Kidney (tissue), 13 donors: ENCODE measurements at regions not wholly inside any gene's neighbourhood (a gene's known extent, or its start where the extent isn't known, plus 50 kb on each side); places are given as distances from the start of the nearest gene placed in this dataset.

ENCODE experiments used
- DNase-seq, 5 donors: peaks; one replicate each; pipeline ENCODE4 v3.0.0-alpha.2; 2013 to 2020
- FAIRE-seq: peaks from 2 replicates; lab custom pipeline; 2012; peaks lifted over from hg19 to GRCh38; lab: Jason Lieb, UNC
- H3K27ac ChIP-seq, 2 donors: one replicate each; pipeline ENCODE4 v1.7.0; 2013; ENCODE audit warnings: low read depth in 2 of 2, low read length in 2 of 2, inconsistent platforms in 1 of 2
- H3K27me3 ChIP-seq: one replicate; pipeline ENCODE4 v1.7.1; 2013; ENCODE audit warnings: low read length, inconsistent platforms; ENCODE audit not compliant: control insufficient read depth, insufficient read depth
- H3K36me3 ChIP-seq, 3 donors: one replicate each; pipeline versions ENCODE4 v1.7.0 to v1.7.1; 2013; ENCODE audit warnings: low read length in 3 of 3, control low read depth in 1 of 3, inconsistent platforms in 1 of 3; ENCODE audit not compliant: insufficient read depth in 3 of 3, control insufficient read depth in 2 of 3
- H3K4me1 ChIP-seq, 3 donors: one replicate each; pipeline versions ENCODE4 v1.7.0 to v1.7.1; 2013; ENCODE audit warnings: low read length in 3 of 3, inconsistent platforms in 1 of 3, low read depth in 1 of 3; ENCODE audit not compliant: control insufficient read depth in 2 of 3, insufficient read depth in 2 of 3
- H3K4me3 ChIP-seq, 3 donors: one replicate each; pipeline versions ENCODE4 v1.7.0 to v1.8.1; 2013; ENCODE audit warnings: low read length in 3 of 3, control low read depth in 1 of 3, inconsistent platforms in 1 of 3
- H3K9ac ChIP-seq, 3 donors: one replicate each; pipeline versions ENCODE4 v1.7.0 to v1.7.1; 2013; ENCODE audit warnings: low read length in 3 of 3, control low read depth in 1 of 3, inconsistent platforms in 1 of 3
- H3K9me3 ChIP-seq, 3 donors: one replicate each; pipeline versions ENCODE4 v1.7.0 to v1.7.1; 2013; ENCODE audit warnings: low read length in 3 of 3, control low read depth in 1 of 3, inconsistent platforms in 1 of 3; ENCODE audit not compliant: control insufficient read depth in 2 of 3, insufficient read depth in 1 of 3
- CTCF ChIP-seq: IDR thresholded peaks from 3 replicates; pipeline ENCODE4 v1.5.1; 2012; ENCODE audit warnings: mild to moderate bottlenecking, moderate library complexity, borderline replicate concordance; ENCODE audit not compliant: insufficient read depth; ENCODE audit errors: extremely low read depth
- intact Hi-C: fragments of 100-400 bp; cut with DNase I; formaldehyde crosslinking; loops from one replicate; pipeline ENCODE4 v1.11.1; 2022
- donor health status: control.
- donor health status: control.
- donor health status: control.
- donor health status: control.
- donor health status: control.
- donor health status: DM: yes; HTN: yes; CAD: no.
- donor health status: Normal renal cell carcinoma (clear cell type).

GRCh38 chr12:98121963-98122362, 393.4 kb upstream of the TMPO start:
- no peak for TF ChIP-seq CTCF
- no peak overlapping the region for H3K4me3 ChIP-seq
- FAIRE-seq (no peak), DNase-seq (peak in 1 of 5 donors; percentile 25)
- H3K36me3 ChIP-seq, result no peaks in the 10 kb centered on the region
- H3K27me3 ChIP-seq, result no peaks in the 10 kb centered on the region
- H3K9me3 ChIP-seq, result no peaks in the 10 kb centered on the region
- intact Hi-C loops, result no loop called here
- no peak overlapping the region for H3K27ac ChIP-seq
- H3K4me1 ChIP-seq, result peaks cover 0 to 4% (median 0%) of the 10 kb centered on the region in 3 donors
- no peak overlapping the region for H3K9ac ChIP-seq

GRCh38 chr12:98123021-98123461, 392.3 kb upstream of the TMPO start:
- intact Hi-C loops, result no loop called here

GRCh38 chr12:98126637-98127335, 388.6 kb upstream of the TMPO start:
- Histone ChIP-seq H3K36me3 (no peaks in the 10 kb centered on the region), H3K27me3 (no peaks in the 10 kb centered on the region), H3K4me3 (no peak overlapping the region), H3K9ac (no peak overlapping the region), H3K4me1 (peaks cover 0 to 8% (median 6%) of the 10 kb centered on the region in 3 donors), H3K27ac (no peak overlapping the region), H3K9me3 (no peaks in the 10 kb centered on the region)
- peak in 4 of 5 donors; percentile 35 to 76 (median 58) for DNase-seq
- TF ChIP-seq CTCF, result no peak
- no peak for FAIRE-seq
- intact Hi-C loops, result no loop called here

More at GRCh38 chr12:98123021-98123461, 392.3 kb upstream of the TMPO start:
- Histone ChIP-seq H3K4me3 (no peak overlapping the region), H3K9me3 (no peaks in the 10 kb centered on the region), H3K27me3 (no peaks in the 10 kb centered on the region), H3K36me3 (no peaks in the 10 kb centered on the region), H3K27ac (no peak overlapping the region), H3K9ac (no peak overlapping the region), H3K4me1 (peaks cover 0 to 8% (median 6%) of the 10 kb centered on the region in 3 donors)
- FAIRE-seq (no peak), DNase-seq (peak in 2 of 5 donors; percentile 39 to 40)
- TF ChIP-seq CTCF, result no peak
